KG1 (cell line): ENCODE measurements at regions not wholly inside any gene's neighbourhood (a gene's known extent, or its start where the extent isn't known, plus 50 kb on each side); places are given as distances from the start of the nearest gene placed in this dataset.
A peak's percentile ranks its signal among the peaks of the same experiment; 100 is the strongest.

Experiments used
- DNase-seq: peaks from one replicate; lab custom pipeline; 2025; lab: John Stamatoyannopoulos, UW

- no peak for DNase-seq
These were observed 111.6 kb downstream of the HTR5A start for GRCh38 chr7:155181768-155182167.

- no peak for DNase-seq
These were observed 112.4 kb downstream of the HTR5A start for GRCh38 chr7:155182406-155182970.

GRCh38 chr7:155183655-155184054 lies 113.5 kb downstream of the HTR5A start:
- DNase-seq = no peak

GRCh38 chr7:155184923-155185322 lies 112.8 kb upstream of the INSIG1 start:
- DNase-seq = no peak

GRCh38 chr7:155187061-155187785 lies 110.5 kb upstream of the INSIG1 start:
- DNase-seq = no peak

GRCh38 chr7:155188357-155188756 lies 109.3 kb upstream of the INSIG1 start:
- no peak for DNase-seq

- no peak for DNase-seq
These were observed 108.7 kb upstream of the INSIG1 start for GRCh38 chr7:155188821-155189581.

GRCh38 chr7:155189590-155189989 lies 108.1 kb upstream of the INSIG1 start:
- DNase-seq = no peak

GRCh38 chr7:155190688-155191087 lies 107.0 kb upstream of the INSIG1 start:
- DNase-seq = peak; percentile 25

GRCh38 chr7:155191137-155191536 lies 106.5 kb upstream of the INSIG1 start:
- no peak for DNase-seq

- DNase-seq = no peak
These were observed 105.7 kb upstream of the INSIG1 start for GRCh38 chr7:155191901-155192478.

- no peak for DNase-seq
These were observed 104.6 kb upstream of the INSIG1 start for GRCh38 chr7:155192961-155193640.

GRCh38 chr7:155193716-155194115 lies 104.0 kb upstream of the INSIG1 start:
- DNase-seq = no peak

GRCh38 chr7:155194382-155195140 lies 103.1 kb upstream of the INSIG1 start:
- DNase-seq = no peak

- DNase-seq = no peak
These were observed 101.6 kb upstream of the INSIG1 start for GRCh38 chr7:155195939-155196523.

- DNase-seq = no peak
These were observed 99.3 kb upstream of the INSIG1 start for GRCh38 chr7:155198196-155198892.

GRCh38 chr7:155198901-155199845 lies 98.5 kb upstream of the INSIG1 start:
- DNase-seq = no peak

GRCh38 chr7:155201325-155202087 lies 96.2 kb upstream of the INSIG1 start:
- no peak for DNase-seq
